ENCODE measurements at regions not wholly inside any gene's neighbourhood (a gene's known extent, or its start where the extent isn't known, plus 50 kb on each side); places are given as distances from the start of the nearest gene placed in this dataset.

DNA sequence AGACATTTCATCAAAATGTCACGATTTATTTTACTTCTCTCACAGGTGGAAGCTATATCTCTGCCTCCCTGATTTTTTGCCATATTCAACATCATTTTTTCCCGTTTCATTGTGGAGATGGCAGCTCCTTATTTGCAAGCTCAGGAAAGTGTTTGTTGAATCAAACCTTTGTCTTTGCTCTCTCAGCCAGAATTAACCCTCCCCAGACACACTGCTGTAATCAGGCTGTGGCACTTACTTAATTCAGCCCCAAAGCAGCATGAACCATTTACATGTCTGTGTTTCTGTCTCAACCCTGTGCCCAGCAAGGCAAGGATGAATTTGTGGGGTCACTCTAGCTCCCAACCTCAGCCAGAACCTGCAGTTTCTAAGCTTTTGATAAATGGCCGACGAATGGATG lies 397.2 kb downstream of the TCERG1L start:
- DNase-seq, result no peak
- intact Hi-C loops (cut with DNase I), result no loop called here

GRCh38 chr10:130915065-130915464 lies 396.5 kb downstream of the TCERG1L start:
- DNase-seq, result no peak
- intact Hi-C loops (cut with DNase I), result no loop called here

DNA sequence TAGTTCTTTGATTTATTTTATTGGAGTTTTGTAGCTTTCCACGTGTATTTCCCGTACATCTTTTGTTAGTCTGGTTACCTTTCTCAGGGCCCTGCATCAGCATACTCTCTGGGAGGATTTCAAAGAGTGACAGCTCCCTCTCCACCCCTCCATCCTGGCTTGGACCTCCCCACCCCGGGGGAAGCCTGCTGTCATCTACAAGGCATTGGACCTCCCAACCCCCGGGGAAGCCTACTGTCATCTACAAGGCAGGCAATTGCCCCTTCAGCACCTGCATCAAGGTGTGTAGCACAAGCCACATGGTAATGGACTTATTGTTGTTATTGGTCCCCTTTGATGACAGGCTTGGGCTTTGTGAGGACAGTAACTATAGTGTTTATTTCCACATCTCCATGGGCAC lies 390.1 kb downstream of the TCERG1L start:
- DNase-seq, result peak in 1 of 42 donors; percentile 28
- intact Hi-C loops (cut with DNase I), result no loop called here

DNA sequence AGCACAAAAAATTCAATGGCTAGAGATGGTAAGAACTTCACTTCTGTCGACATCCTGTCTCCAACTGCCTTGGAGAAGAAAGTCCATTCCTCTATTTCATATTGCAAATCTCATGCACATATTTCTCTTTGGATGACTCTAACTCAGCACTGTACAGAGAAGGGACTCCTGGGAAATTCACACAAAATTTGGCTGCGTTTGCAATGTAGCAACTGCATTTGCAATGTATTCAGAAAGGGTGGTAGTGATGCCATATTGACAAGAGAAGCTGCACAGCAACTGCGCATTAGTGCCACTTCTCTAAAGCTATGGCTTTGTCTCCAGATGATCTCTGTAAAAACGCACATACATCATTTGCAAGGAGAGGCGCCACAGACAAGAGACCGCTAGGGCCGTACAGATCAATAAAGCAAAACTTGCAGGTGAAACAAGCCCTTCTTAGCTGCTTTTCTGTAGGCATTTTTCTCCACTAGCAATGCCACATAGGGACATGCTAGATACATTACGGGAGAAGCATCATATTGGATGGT lies 389.5 kb downstream of the TCERG1L start:
- peak in 2 of 42 donors; percentile 1 to 3 for DNase-seq
- intact Hi-C loops (cut with DNase I), result no loop called here

DNA sequence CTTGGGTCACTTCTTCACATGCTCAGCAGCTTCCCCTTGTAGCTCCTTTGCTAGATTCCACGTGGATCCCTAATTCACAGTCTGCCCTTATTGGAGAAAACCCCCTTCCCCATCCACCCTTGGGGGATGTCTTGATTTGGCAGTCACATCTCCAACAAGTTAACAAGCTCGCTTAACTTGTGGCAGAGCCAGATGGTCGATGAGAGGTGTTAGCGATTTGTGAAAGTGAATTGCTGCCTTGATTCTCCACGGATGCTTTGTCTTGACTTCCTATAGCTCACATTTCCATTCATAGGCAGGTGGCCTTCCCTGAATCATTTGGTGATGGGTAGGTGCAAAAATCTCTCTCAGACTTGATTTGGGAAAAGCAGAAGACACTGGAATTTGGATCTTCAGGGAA lies 387.9 kb downstream of the TCERG1L start:
- intact Hi-C loops (cut with DNase I), result no loop called here
- DNase-seq, result no peak

DNA sequence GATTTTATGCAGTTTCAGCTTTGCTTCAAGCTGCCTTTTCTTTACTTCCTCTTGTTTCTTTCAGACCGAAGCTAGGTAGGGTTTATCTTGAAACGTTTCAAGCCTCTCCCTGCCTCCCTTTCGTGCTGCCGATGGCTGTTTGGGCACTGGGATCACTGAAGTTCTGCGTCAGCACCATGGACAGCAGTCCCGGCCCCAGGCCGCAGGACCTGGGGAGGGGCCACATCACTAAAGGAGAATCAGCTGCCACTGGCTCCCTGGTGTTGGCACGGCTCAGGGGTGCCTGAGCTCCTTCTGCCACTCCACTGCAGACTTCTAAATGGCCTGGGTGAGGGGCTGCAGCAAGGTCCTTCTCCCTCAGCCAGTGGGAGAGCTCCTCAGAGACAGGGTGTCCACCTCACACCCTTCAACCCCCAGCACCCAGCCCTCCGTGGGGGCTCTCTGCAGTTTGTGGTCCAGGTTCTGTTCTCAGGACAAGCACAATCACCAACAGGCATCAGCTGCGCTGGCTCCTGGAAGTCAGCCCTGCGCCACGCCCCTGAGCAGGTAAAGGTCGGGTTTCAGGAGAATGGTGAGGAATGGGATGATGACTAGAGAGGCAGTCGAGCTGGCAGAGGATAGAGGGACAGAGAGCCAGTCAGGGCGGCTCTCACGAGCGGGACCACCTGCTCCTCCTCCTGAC lies 387.2 kb downstream of the TCERG1L start:
- peak in 5 of 42 donors; percentile 7 to 43 (median 14) for DNase-seq
- intact Hi-C loops (cut with DNase I), result no loop called here

DNA sequence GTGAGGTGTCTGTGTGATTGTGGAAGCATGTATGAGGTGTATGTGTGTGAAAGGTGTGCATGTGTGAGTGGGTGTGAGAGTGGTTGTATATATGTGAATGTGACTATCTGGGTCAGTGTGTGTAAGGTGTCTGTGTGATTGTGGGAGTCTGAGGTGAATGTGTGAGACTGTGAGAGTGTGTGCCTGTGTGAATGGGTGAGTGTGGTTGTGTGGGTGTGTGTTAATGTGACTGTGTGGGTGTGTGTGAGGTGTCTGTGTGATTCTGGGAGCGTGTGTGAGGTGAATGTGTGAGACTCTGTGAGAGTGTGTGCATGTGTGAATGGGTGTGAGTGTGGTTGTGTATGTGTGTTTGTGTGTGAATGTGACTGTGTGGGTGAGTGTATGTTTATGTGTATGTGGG lies 385.1 kb downstream of the TCERG1L start:
- intact Hi-C loops (cut with DNase I), result no loop called here
- peak in 1 of 42 donors; percentile 20 for DNase-seq

GRCh38 chr10:130927157-130927556 lies 384.4 kb downstream of the TCERG1L start:
- intact Hi-C loops (cut with DNase I), result no loop called here
- DNase-seq, result no peak

DNA sequence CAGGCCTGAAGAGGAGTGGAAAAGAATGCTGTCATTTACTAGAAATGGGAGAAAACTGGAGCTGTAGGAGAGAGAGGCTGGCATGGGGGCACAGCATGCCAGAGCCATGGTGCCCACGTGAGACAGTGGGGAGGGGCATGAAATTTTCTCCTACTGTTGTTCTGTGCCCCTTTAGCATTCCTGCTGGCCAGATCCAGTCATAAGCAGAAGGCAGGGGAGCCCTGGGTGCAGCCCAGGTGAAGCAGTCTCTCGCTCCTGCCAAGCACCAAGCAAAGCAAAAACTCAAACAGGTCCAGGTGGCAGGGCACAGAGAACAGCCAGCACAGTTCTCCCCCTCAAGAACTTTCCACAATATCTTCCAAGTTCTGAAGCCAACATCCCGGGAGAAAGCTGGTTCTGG lies 383.2 kb downstream of the TCERG1L start:
- no peak for DNase-seq
- intact Hi-C loops (cut with DNase I), result no loop called here

DNA sequence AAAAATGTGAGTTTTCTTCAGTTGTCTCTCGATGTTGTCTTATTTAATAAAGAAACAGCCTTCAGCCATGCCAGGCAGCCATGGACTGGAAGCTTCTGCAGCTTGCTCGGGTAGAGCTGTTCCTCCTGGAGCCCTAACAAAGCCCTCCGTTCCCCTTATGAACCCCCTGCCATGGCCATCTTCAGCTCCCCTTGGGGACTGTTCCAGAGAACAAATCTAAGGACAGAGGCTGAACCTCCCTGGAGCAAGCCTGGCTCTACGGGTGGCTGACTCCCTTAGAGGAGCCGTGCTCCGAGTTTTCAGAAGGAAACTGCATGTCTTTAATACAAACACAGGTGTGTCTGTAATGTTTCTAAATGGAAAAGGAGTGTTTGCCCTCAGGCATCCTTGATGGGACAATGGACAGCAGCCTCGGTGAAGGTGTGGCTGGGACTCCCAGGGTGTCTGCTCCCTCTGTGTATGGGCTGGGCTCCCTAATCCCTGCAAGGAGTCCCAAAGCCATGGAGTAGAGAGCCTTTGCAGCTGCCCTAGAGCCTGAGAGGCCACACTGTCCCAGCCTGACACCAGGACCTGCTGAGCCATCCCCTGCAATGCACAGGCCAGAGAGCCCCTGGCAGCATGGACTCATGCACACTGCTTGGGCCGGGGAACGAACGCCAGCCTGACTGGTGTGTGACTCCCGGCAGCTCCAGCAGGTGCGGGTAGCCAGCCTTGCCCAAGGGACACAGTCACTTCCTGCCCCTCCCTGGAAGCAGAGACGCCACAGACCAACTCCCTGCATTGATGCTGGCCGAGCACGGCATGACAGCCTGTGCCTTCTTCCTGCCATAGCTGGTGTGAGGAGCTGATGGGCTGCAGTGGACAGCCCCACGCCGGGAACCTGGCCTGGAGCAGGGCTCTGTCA lies 381.8 kb downstream of the TCERG1L start:
- DNase-seq, result peak in 1 of 42 donors; percentile 34

GRCh38 chr10:130930821-130931220 lies 380.7 kb downstream of the TCERG1L start:
- DNase-seq, result peak in 1 of 42 donors; percentile 7
- intact Hi-C loops (cut with DNase I), result no loop called here

More for the DNA sequence above, 381.8 kb downstream of the TCERG1L start:
- intact Hi-C loops (cut with DNase I), result no loop called here

DNA sequence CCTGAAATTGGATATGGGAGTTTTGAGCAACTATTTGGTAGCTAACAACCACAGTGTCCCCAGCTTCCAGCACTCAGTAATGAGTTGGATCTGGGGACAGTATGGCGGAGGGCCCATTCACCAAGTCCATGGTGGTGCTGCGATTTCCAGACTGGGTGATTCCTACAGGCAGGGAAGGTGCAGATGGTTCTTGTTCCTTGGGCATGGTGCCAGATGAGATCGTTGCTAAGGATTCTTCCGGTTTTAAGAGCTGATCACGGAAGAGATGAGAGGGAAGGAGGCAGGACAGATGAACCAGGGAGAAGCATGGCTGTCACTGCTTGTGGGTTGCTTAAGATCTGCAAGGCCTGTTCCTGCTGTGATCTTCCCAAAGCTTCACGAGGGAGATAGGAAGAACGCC lies 380.3 kb downstream of the TCERG1L start:
- DNase-seq, result peak in 1 of 42 donors; percentile 17
- intact Hi-C loops (cut with DNase I), result no loop called here

GRCh38 chr10:130932326-130933007 lies 379.1 kb downstream of the TCERG1L start:
- intact Hi-C loops (cut with DNase I), result no loop called here
- DNase-seq, result peak in 1 of 42 donors; percentile 32

DNA sequence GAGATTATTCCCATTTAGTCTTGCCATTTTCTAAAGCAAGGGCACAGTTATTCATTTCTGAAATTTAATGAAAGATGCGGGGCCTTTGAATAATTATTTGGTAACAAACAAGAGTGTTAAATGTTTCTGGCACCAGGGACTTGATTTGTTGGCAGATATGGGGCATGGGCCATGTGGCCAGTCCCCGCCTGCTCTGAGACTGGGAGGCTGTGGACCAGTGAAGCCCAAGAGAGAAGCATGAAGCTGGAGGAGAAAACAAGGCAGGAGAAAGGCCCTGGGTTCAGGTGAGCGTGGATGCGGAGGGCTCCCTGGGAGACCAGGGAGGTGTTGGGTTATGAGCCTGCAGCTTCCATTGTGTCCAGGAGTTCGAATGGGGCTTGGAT lies 378.5 kb downstream of the TCERG1L start:
- DNase-seq, result peak in 1 of 42 donors; percentile 26
- intact Hi-C loops (cut with DNase I), result no loop called here

- intact Hi-C loops (cut with DNase I), result no loop called here
- no peak for DNase-seq
Observed at GRCh38 chr10:130934293-130935127, 377.0 kb downstream of the TCERG1L start.

DNA sequence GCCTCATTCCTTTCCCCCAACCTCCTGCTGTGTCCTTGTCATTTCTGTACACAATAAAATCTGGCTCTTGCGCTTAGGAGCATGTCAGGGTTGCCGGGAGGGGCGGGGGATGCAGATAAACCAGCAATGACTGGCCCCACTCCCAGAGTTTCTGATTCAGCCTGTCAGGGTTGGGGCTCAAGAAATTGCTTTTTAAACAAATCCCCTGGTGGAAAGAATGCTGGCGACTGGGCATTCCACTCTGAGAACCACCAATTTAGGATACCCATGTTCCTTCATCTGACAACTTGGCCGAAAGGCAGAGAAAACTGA lies 376.4 kb downstream of the TCERG1L start:
- no peak for DNase-seq
- intact Hi-C loops (cut with DNase I), result no loop called here

GRCh38 chr10:130935897-130936550 lies 375.5 kb downstream of the TCERG1L start:
- intact Hi-C loops (cut with DNase I), result no loop called here
- no peak for DNase-seq

- no peak for DNase-seq
- intact Hi-C loops (cut with DNase I), result no loop called here
Observed at GRCh38 chr10:130936851-130937250, 374.7 kb downstream of the TCERG1L start.

All from head of caudate nucleus (tissue), 42 donors.